Mammary epithelial cell (primary cell): ENCODE measurements at regions not wholly inside any gene's neighbourhood (a gene's known extent, or its start where the extent isn't known, plus 50 kb on each side); places are given as distances from the start of the nearest gene placed in this dataset.

Source experiments
- CTCF ChIP-seq, 2 donors: IDR thresholded peaks in 1 of 2; conservative IDR thresholded peaks in 1 of 2; 2 replicates each; pipeline ENCODE4 v1.5.1; 2011 to 2012; ENCODE audit warnings: inconsistent platforms in 2 of 2, low read length in 2 of 2, mild to moderate bottlenecking in 2 of 2, control low read depth in 1 of 2, low read depth in 1 of 2; ENCODE audit not compliant: insufficient read depth in 1 of 2; ENCODE audit errors: extremely low read depth in 1 of 2
- EZH2 ChIP-seq: IDR thresholded peaks from 2 replicates; pipeline ENCODE4 v1.6.1; 2012; ENCODE audit warnings: low read length, inconsistent platforms, borderline replicate concordance

- TF ChIP-seq CTCF (conservative IDR thresholded peaks at IDR 0.05 in 1 of 2, IDR thresholded peaks at IDR 0.05 in 1 of 2; ENCODE audit: extremely low read depth in 1 of 2, insufficient read depth in 1 of 2, low read depth in 1 of 2, low read length in 2 of 2) (no peak), EZH2 (no peak)
Observed at GRCh38 chr13:81078048-81078447, 737.1 kb upstream of the SPRY2 start.
